Brain pericyte (primary cell): ENCODE measurements at regions not wholly inside any gene's neighbourhood (a gene's known extent, or its start where the extent isn't known, plus 50 kb on each side); places are given as distances from the start of the nearest gene placed in this dataset.
"Not testable (repeated sequence)": the region's sequence is repeated elsewhere in the genome, so short reads cannot be mapped to it uniquely, and the experiment has no call there.

Source experiments
- DNase-seq: peaks from one replicate; pipeline ENCODE4 v3.0.0-alpha.2; 2012; ENCODE audit warnings: low read depth, low spot score

DNA sequence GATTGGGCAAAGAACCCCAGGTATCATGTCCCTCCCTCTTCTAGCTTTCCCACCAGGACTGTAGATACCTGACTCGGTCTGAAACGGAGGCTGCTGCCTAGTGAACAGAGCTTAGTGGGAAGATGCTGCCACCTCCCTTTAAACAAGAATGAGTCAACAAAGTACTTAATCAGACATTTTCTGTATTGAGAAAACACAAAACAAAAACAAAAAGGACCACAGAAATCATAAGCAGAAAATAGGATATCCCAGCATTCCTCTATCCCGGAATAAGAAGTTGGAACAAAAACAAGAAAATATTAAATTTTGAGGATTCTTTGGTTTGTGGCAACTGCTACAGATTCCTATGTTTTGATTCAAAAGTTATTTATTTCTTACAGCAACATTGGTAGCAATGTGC, 51.7 kb upstream of the COL8A1 start:
- no peak for DNase-seq

DNA sequence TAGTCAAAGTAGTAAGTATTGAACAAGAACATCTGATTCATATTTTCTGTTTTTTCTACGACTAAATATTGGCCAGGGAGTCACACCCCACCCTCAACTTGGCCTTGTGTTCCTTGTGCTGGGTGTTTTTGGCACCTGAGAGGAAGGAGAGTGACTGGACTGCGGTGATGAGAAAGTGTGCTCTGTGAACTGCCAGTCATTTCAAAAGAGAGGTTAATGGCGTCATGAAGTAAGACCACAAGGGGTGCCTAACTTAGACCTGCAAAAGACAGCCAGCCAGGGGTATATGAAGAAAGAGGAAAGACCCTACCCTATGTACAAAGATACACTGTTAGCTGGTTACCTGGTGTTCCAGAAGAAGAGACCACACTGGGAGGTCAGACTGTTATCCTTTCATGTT, 58.4 kb upstream of the COL8A1 start:
- no peak for DNase-seq

GRCh38 chr3:99579246-99579645, 59.1 kb upstream of the COL8A1 start:
- no peak for DNase-seq

- DNase-seq = no peak
These were observed 59.9 kb upstream of the COL8A1 start for GRCh38 chr3:99578339-99578970.

GRCh38 chr3:99576904-99577559, 61.4 kb upstream of the COL8A1 start:
- DNase-seq = no peak

DNA sequence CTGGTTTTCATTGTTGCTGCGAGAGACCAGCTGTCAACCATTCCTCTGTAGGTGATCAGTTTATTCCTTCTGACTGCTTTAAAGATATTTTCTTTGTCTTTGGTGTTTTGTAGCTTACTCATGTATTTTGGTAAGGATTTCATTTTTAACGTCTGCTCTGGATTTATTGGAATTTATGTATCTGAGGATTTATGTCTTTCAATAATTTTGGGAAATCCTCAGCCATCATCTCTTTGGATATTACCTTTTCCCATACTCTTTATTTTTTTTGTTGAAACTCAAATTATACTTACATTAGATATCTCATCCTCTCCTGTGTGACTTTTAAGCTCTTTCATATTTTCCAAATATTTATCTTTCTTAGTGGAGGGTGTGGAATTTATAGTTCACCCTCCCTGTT, 62.7 kb upstream of the COL8A1 start:
- DNase-seq = no peak

- DNase-seq = no peak
These were observed 68.3 kb upstream of the COL8A1 start for GRCh38 chr3:99570061-99570460.

GRCh38 chr3:99568663-99569335, 69.6 kb upstream of the COL8A1 start:
- no peak for DNase-seq

- DNase-seq = no peak
These were observed 73.1 kb upstream of the COL8A1 start for GRCh38 chr3:99565331-99565730.

- DNase-seq = no peak
These were observed 75.3 kb upstream of the COL8A1 start for GRCh38 chr3:99562990-99563607.

DNA sequence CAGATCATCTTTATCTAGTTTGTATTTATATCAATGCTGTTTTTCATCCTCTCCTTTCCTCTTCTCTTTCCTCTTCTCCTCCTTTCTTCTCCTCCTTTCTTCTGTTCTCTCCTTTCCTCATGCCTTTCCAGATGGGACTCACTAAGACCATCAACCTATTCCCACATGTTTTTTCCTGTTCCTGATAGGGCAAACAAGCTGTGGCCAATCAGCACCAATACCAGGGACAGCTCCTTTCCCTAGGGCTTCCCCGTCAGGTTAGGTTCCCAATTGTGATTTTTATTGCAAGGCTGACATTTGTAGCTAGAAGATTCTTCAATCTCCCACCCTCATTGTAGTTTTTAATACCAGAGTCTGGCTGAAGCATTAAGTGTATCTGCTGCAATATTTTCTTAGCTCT, 76.3 kb upstream of the COL8A1 start:
- no peak for DNase-seq

DNA sequence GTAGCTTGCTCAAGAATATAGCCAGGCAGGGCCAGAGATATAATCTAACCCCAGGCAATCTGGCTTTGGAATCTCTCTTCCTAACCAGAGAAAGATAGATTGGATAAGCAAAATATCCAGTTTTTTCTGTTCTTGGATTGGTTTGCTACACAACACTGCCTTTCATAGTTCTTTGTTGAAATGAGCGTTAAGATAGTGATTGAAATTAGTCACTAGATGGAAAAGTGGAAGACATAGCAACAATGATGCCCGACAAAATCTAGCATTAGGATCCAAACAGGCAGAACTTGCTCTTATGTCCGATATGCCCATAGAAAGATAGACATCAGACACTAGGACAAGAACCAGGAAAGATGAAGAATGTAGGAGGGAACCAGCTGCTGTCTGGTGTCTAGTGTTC, 77.3 kb upstream of the COL8A1 start:
- no peak for DNase-seq

DNA sequence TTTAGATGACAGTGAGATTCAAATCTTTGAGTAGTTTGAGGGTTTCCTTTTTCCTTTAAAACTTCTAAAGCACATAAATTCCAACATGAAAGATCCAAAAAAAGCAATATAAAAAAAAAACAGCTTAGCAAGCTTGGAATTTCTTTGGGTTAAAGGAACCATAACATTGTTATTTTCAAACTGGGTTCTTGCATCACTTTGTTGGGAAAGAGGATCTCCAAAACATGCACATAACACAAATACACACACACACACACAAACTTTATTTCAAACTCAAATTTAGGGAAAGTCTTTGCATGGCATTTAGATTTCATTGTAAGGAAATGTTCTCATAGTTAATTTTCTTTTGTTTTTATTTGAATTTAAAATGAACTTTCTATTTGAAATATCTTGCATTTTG, 79.2 kb upstream of the COL8A1 start:
- no peak for DNase-seq

DNA sequence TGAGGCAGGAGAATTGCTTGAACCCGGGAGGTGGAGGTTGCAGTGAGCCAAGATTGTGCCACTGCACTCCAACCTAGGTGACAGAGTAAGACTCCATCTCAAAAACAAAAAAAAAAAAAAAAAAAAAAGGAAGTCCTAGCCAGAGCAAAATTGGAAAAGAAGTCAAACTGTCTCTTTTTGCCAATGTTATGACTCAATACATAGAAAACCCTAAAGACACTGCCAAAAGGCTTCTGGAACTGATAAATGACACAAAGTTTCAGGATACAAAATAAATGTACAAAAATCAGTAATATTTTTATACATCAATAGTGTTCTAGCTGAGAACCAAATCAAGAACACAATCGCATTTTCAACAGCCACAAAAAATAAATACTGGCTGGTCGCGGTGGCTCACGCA, 82.5 kb upstream of the COL8A1 start:
- not testable (repeated sequence) for DNase-seq

- no peak for DNase-seq
These were observed 86.9 kb upstream of the COL8A1 start for GRCh38 chr3:99551520-99551919.

DNA sequence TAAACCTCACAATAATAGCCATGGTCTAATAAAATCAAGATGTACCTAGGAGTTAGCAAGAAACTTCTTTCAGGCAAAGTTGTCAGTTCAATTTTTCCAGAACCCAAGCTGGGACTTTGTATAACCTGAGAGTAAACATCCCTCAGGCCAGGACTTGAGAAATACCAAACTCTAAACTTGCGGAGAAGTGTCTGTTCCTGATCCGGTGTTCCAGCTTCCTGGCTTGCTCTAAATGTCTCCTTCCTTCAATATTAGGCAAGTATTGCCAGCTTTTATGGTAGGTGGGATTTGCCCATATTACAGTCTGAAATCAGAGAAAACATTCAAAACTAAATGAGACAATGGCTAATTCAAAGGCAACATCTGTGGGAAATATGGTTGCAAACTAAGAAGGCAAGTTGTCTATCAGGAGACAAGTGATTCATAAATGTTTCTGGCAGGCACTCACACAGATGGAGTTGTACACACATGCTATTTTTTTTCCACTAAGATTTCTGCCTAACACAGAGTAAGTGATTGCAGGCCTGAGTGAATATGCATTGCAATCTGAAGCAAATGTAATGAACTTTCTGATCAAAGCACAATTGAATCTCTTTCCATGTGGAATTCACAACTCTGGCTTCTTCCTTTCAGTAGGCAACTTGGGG, 88.3 kb upstream of the COL8A1 start:
- no peak for DNase-seq

GRCh38 chr3:99549220-99549619, 89.2 kb upstream of the COL8A1 start:
- no peak for DNase-seq

DNA sequence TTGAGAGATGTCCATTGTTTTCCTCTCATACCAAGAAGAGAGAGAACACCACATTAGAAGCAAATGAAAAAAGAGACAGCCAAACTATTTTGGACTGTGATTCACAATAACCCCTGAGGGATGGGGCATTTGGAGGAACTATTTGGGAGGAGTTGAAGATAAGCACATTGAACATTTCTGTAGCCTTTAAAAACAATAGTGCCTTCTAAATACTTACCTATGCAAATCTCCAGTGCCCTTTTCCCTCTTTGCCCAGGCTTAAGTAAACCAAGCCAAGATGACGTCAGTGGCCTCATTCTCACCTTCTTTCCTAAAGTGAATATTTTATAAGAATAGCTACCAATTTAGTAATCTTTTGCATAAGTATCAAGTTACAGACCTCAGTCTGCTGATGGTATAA, 89.7 kb upstream of the COL8A1 start:
- DNase-seq = no peak

DNA sequence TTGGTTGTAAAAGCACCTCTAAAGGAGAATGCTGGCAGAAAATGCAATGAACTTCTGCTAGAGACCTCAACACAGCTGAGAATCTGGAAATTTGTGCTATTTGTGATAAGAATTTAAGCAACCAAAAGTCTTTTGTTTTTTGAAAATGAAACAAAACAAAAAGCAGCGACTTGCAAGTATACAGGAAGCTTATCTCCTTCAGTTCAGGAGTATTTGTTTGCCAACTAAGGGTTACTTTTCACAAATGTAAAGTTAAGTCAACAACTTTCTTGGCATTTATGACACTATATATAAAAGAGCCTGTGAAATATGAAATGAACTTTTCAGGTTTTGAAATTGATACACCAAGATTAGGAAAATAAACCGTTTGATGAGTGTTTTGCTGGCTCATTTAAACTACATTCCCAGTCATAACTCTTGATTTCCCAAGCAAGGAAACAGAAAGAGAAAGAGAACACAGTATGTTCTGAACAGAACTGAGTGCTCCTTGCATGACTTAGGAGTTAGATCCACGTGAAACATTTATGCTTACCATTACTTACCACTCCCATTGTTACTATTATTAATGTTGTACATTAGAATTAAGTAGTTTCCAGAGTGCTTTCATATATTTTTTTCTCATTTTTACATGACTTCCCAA, 92.3 kb upstream of the COL8A1 start:
- no peak for DNase-seq

GRCh38 chr3:99544786-99545281, 93.6 kb upstream of the COL8A1 start:
- DNase-seq = no peak

DNA sequence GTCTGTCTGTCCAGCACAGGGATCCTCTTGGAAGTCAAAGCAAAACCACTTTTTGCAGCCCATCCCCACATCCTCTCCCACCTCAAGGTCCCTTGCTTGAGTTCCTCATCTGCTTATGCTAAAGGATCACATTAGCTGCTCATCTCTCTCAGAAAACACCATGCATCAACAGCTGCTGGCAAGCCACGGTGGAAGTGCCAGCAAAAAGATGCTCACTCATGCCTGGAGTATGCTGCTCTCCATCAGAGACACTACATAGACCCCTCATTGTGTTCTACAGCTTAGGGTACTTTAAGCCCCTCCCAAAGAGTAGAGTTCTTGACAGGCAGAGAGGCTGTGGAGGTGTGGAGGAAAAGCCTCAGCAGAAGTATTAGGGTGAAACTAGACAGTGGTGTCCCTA, 94.6 kb upstream of the COL8A1 start:
- DNase-seq = no peak
